GM23338 (cell line): ENCODE measurements at regions not wholly inside any gene's neighbourhood (a gene's known extent, or its start where the extent isn't known, plus 50 kb on each side); places are given as distances from the start of the nearest gene placed in this dataset.

Experiments
- ATAC-seq: fragments of 200-7000 bp; cut with Tn5 transposase; 3 replicates; pipeline ENCODE4 v1.9.1; 2020
- DNase-seq: peaks from one replicate; pipeline ENCODE4 v3.0.0-alpha.2; 2015; ENCODE audit warnings: low spot score
- H2AFZ ChIP-seq: fragments of 200-600 bp; sonication (generic); 2 replicates; pipeline ENCODE4 v1.8.0; 2016; ENCODE audit warnings: antibody characterized with exemption, mild to moderate bottlenecking, moderate library complexity
- H3F3A ChIP-seq: fragments of 200-600 bp; sonication (generic); replicated peaks from 2 replicates; pipeline ENCODE4 v1.8.0; 2017; ENCODE audit warnings: antibody characterized with exemption, mixed run types, low read depth
- H3K27ac ChIP-seq: fragments of 200-600 bp; sonication (generic); 2 replicates; pipeline ENCODE4 v1.6.1; 2016; ENCODE audit warnings: low read depth
- H3K27me3 ChIP-seq: fragments of 200-600 bp; sonication (generic); 2 replicates; pipeline ENCODE4 v1.8.0; 2016; ENCODE audit warnings: mild to moderate bottlenecking, mixed run types, moderate library complexity; ENCODE audit not compliant: insufficient read depth
- H3K36me3 ChIP-seq: fragments of 200-600 bp; sonication (generic); 2 replicates; pipeline ENCODE4 v1.8.0; 2016; ENCODE audit warnings: mild to moderate bottlenecking; ENCODE audit not compliant: insufficient read depth
- H3K4me1 ChIP-seq: fragments of 200-600 bp; sonication (generic); 2 replicates; pipeline ENCODE4 v1.8.0; 2016; ENCODE audit warnings: mild to moderate bottlenecking, moderate library complexity; ENCODE audit not compliant: insufficient read depth
- H3K4me2 ChIP-seq: fragments of 200-600 bp; sonication (generic); 2 replicates; pipeline ENCODE4 v1.7.1; 2017; ENCODE audit warnings: mixed run types
- H3K4me3 ChIP-seq: fragments of 200-600 bp; sonication (generic); 2 replicates; pipeline ENCODE4 v1.6.1; 2016; ENCODE audit warnings: mixed run types
- H3K79me2 ChIP-seq: fragments of 200-600 bp; sonication (generic); replicated peaks from 2 replicates; pipeline ENCODE4 v1.8.0; 2017; ENCODE audit warnings: mild to moderate bottlenecking; ENCODE audit not compliant: insufficient read depth
- H3K9me2 ChIP-seq: fragments of 200-600 bp; sonication (generic); 2 replicates; pipeline ENCODE4 v1.8.0; 2017; ENCODE audit not compliant: insufficient read depth
- H4K20me1 ChIP-seq: fragments of 200-600 bp; sonication (generic); replicated peaks from 2 replicates; pipeline ENCODE4 v1.8.0; 2017; ENCODE audit warnings: mild to moderate bottlenecking; ENCODE audit not compliant: insufficient read depth
- H3K27ac Mint-ChIP-seq: 2 replicates; pipeline ENCODE4 v1.8.0; 2020; ENCODE audit warnings: inconsistent platforms, mild to moderate bottlenecking, moderate library complexity, mixed read lengths
- H3K27me3 Mint-ChIP-seq: 3 replicates; pipeline ENCODE4 v1.8.0; 2022; ENCODE audit warnings: low read depth, mild to moderate bottlenecking, moderate library complexity, mixed read lengths, inconsistent platforms; ENCODE audit not compliant: insufficient read depth, poor library complexity
- H3K36me3 Mint-ChIP-seq: 3 replicates; pipeline ENCODE4 v1.8.0; 2021; ENCODE audit warnings: low read depth, mild to moderate bottlenecking, inconsistent platforms, moderate library complexity, mixed read lengths
- H3K4me1 Mint-ChIP-seq: 3 replicates; pipeline ENCODE4 v1.8.0; 2020; ENCODE audit warnings: mild to moderate bottlenecking, inconsistent platforms, mixed read lengths
- H3K4me3 Mint-ChIP-seq: 3 replicates; pipeline ENCODE4 v1.8.0; 2021; ENCODE audit warnings: moderate library complexity, mild to moderate bottlenecking, inconsistent platforms, mixed read lengths
- H3K9me3 Mint-ChIP-seq: 3 replicates; pipeline ENCODE4 v1.8.0; 2020; ENCODE audit warnings: moderate library complexity, mild to moderate bottlenecking, inconsistent platforms, mixed read lengths
- CREB1 ChIP-seq: fragments of 250-450 bp; sonication (Bioruptor Pico); IDR thresholded peaks from 2 replicates; pipeline ENCODE4 v1.5.0; 2020; ENCODE audit warnings: low read depth, mild to moderate bottlenecking, moderate library complexity
- CTCF ChIP-seq, 2 experiments: fragments of 200-600 bp in 1 of 2; sonication (generic) in 1 of 2; conservative IDR thresholded peaks; 2 replicates each; pipeline versions ENCODE4 v1.5.1 to v1.6.1; 2016 to 2017; ENCODE audit warnings: antibody characterized with exemption in 2 of 2, low read depth in 2 of 2, mild to moderate bottlenecking in 2 of 2, moderate library complexity in 1 of 2
- EZH2 ChIP-seq: fragments of 200-600 bp; sonication (generic); IDR thresholded peaks from one replicate; pipeline ENCODE4 v1.8.0; 2017; ENCODE audit warnings: antibody characterized with exemption, mild to moderate bottlenecking, low read depth; ENCODE audit not compliant: unreplicated experiment
- EZH2phosphoT487 ChIP-seq: fragments of 200-600 bp; sonication (generic); IDR thresholded peaks from one replicate; pipeline ENCODE4 v1.8.1; 2018; ENCODE audit warnings: antibody characterized with exemption; ENCODE audit not compliant: unreplicated experiment
- NANOG ChIP-seq: IDR thresholded peaks from 2 replicates; pipeline ENCODE4 v1.6.1; 2016; ENCODE audit warnings: antibody characterized with exemption, borderline replicate concordance
- POLR2AphosphoS5 ChIP-seq: IDR thresholded peaks from 2 replicates; pipeline ENCODE4 v1.6.1; 2016; ENCODE audit warnings: antibody characterized with exemption, low read depth
- STAT1 ChIP-seq: IDR thresholded peaks from one replicate; pipeline ENCODE4 v1.6.1; 2016; ENCODE audit warnings: antibody characterized with exemption; ENCODE audit not compliant: unreplicated experiment
- ZNF114 ChIP-seq: fragments of 250-450 bp; sonication (Bioruptor Pico); IDR thresholded peaks from 2 replicates; pipeline ENCODE4 v1.5.0; 2020; ENCODE audit warnings: mild to moderate bottlenecking, moderate library complexity
- ZNF331 ChIP-seq: fragments of 250-450 bp; sonication (Bioruptor Pico); IDR thresholded peaks from 2 replicates; pipeline ENCODE4 v1.5.0; 2020; ENCODE audit warnings: low read depth, mild to moderate bottlenecking, moderate library complexity
- ZNF462 ChIP-seq: fragments of 250-450 bp; sonication (Bioruptor Pico); IDR thresholded peaks from 2 replicates; pipeline ENCODE4 v1.5.0; 2020; ENCODE audit warnings: mild to moderate bottlenecking, moderate library complexity
- TF ChIP-seq, protein P1 (sequence below): IDR thresholded peaks from 2 replicates; pipeline ENCODE4 v1.6.1; 2016; ENCODE audit warnings: antibody characterized with exemption

- no peak for TF ChIP-seq CTCF (conservative IDR thresholded peaks at IDR 0.05; ENCODE audit: low read depth in 2 of 2)
Observed at GRCh38 chr21:20215959-20216358, 782.2 kb upstream of the NCAM2 start (continued).

GRCh38 chr21:20220586-20220985, 777.6 kb upstream of the NCAM2 start:
- Histone ChIP-seq H3K4me2 (no peak overlapping the region), H2AFZ (no peak overlapping the region), H3K79me2 (no peaks in the 10 kb centered on the region), H3K9me2 (peaks cover 11% of the 10 kb centered on the region), H3K4me1 (no peaks in the 10 kb centered on the region), H3K27ac (no peak overlapping the region), H3F3A (no peaks in the 10 kb centered on the region), H3K4me3 (no peak overlapping the region), H3K36me3 (no peaks in the 10 kb centered on the region), H3K27me3 (no peaks in the 10 kb centered on the region), H4K20me1 (no peaks in the 10 kb centered on the region)
- H3K9me3 Mint-ChIP-seq: no peaks in the 10 kb centered on the region
- H3K4me3 Mint-ChIP-seq: no peak overlapping the region
- H3K27ac Mint-ChIP-seq: no peak overlapping the region; the same call in 1 of the 2 replicates
- no peaks in the 10 kb centered on the region for H3K36me3 Mint-ChIP-seq
- DNase-seq: no peak
- no peak for ATAC-seq
- H3K4me1 Mint-ChIP-seq: no peaks in the 10 kb centered on the region
- H3K27me3 Mint-ChIP-seq: peaks cover 4% of the 10 kb centered on the region
- no peak for TF ChIP-seq ZNF114 (CRISPR knock-in tag)
- TF ChIP-seq EZH2phosphoT487: no peak
- TF ChIP-seq EZH2: no peak
- no peak for TF ChIP-seq CTCF (conservative IDR thresholded peaks at IDR 0.05; ENCODE audit: low read depth in 2 of 2)
- TF ChIP-seq ZNF331 (CRISPR knock-in tag): no peak
- TF ChIP-seq STAT1: no peak
- TF ChIP-seq NANOG: no peak
- TF ChIP-seq ZNF462: no peak
- no peak for TF ChIP-seq CREB1 (CRISPR knock-in tag)
- TF ChIP-seq POLR2AphosphoS5: no peak
- TF ChIP-seq, protein P1, sequence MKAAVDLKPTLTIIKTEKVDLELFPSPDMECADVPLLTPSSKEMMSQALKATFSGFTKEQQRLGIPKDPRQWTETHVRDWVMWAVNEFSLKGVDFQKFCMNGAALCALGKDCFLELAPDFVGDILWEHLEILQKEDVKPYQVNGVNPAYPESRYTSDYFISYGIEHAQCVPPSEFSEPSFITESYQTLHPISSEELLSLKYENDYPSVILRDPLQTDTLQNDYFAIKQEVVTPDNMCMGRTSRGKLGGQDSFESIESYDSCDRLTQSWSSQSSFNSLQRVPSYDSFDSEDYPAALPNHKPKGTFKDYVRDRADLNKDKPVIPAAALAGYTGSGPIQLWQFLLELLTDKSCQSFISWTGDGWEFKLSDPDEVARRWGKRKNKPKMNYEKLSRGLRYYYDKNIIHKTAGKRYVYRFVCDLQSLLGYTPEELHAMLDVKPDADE: no peak
